Astrocyte (in vitro differentiated cells and primary cell): ENCODE measurements at regions not wholly inside any gene's neighbourhood (a gene's known extent, or its start where the extent isn't known, plus 50 kb on each side); places are given as distances from the start of the nearest gene placed in this dataset.

ENCODE experiments used
- DNase-seq: peaks from one replicate; pipeline ENCODE4 v3.0.0-alpha.2; 2010; ENCODE audit warnings: low read depth
- FAIRE-seq: peaks from 2 replicates; lab custom pipeline; 2011; peaks lifted over from hg19 to GRCh38; lab: Jason Lieb, UNC
- H2AFZ ChIP-seq: 2 replicates; pipeline ENCODE4 v1.6.0; 2012; ENCODE audit warnings: low read depth, low read length, inconsistent platforms
- H3K27ac ChIP-seq: 2 replicates; pipeline ENCODE4 v1.5.1; 2011; ENCODE audit warnings: low read depth, low read length, inconsistent platforms
- H3K27me3 ChIP-seq: 2 replicates; pipeline ENCODE4 v1.6.0; 2011; ENCODE audit warnings: low read length, inconsistent platforms; ENCODE audit not compliant: insufficient read depth
- H3K36me3 ChIP-seq: 2 replicates; pipeline ENCODE4 v1.5.1; 2011; ENCODE audit warnings: low read length, inconsistent platforms; ENCODE audit not compliant: insufficient read depth
- H3K4me1 ChIP-seq: 2 replicates; pipeline ENCODE4 v1.5.1; 2011; ENCODE audit warnings: low read length, inconsistent platforms; ENCODE audit not compliant: insufficient read depth
- H3K4me2 ChIP-seq: 2 replicates; pipeline ENCODE4 v1.6.0; 2012; ENCODE audit warnings: low read length, inconsistent platforms
- H3K4me3 ChIP-seq: 2 replicates; pipeline ENCODE4 v1.5.1; 2011; ENCODE audit warnings: low read depth, mild to moderate bottlenecking, low read length, inconsistent platforms; ENCODE audit not compliant: insufficient read depth
- H3K79me2 ChIP-seq: 2 replicates; pipeline ENCODE4 v1.6.0; 2012; ENCODE audit warnings: mild to moderate bottlenecking, low read length, inconsistent platforms; ENCODE audit not compliant: insufficient read depth
- H3K9ac ChIP-seq: 2 replicates; pipeline ENCODE4 v1.6.0; 2012; ENCODE audit warnings: mild to moderate bottlenecking, low read length, inconsistent platforms
- H3K9me3 ChIP-seq: 2 replicates; pipeline ENCODE4 v1.5.1; 2012; ENCODE audit warnings: low read depth, mild to moderate bottlenecking, low read length, inconsistent platforms; ENCODE audit not compliant: insufficient read depth
- H4K20me1 ChIP-seq: 2 replicates; pipeline ENCODE4 v1.6.0; 2012; ENCODE audit warnings: low read length, inconsistent platforms; ENCODE audit not compliant: insufficient read depth
- H3K27ac Mint-ChIP-seq: one replicate; pipeline ENCODE4 v1.8.0; 2021; ENCODE audit warnings: mild to moderate bottlenecking, mixed read lengths; ENCODE audit not compliant: unreplicated experiment
- H3K27me3 Mint-ChIP-seq: one replicate; pipeline ENCODE4 v1.8.0; 2021; ENCODE audit warnings: low read depth, mixed read lengths; ENCODE audit not compliant: unreplicated experiment
- H3K36me3 Mint-ChIP-seq: one replicate; pipeline ENCODE4 v1.8.0; 2021; ENCODE audit warnings: low read depth, mixed read lengths; ENCODE audit not compliant: unreplicated experiment
- H3K4me1 Mint-ChIP-seq: one replicate; pipeline ENCODE4 v1.8.0; 2021; ENCODE audit warnings: low read depth, mixed read lengths; ENCODE audit not compliant: unreplicated experiment
- H3K4me3 Mint-ChIP-seq: one replicate; pipeline ENCODE4 v1.8.0; 2021; ENCODE audit warnings: mild to moderate bottlenecking, moderate library complexity, mixed read lengths; ENCODE audit not compliant: unreplicated experiment
- H3K9me3 Mint-ChIP-seq: one replicate; pipeline ENCODE4 v1.8.0; 2021; ENCODE audit warnings: mild to moderate bottlenecking, mixed read lengths; ENCODE audit not compliant: unreplicated experiment
- CTCF ChIP-seq: IDR thresholded peaks from 2 replicates; pipeline ENCODE4 v1.5.1; 2011; ENCODE audit warnings: low read depth, mild to moderate bottlenecking, inconsistent platforms, low read length, moderate library complexity; ENCODE audit not compliant: insufficient read depth
- EZH2 ChIP-seq: IDR thresholded peaks from 2 replicates; pipeline ENCODE4 v1.6.1; 2012; ENCODE audit warnings: mild to moderate bottlenecking, low read length, inconsistent platforms; ENCODE audit not compliant: insufficient read depth

- Mint-ChIP-seq H3K27me3 (no peaks in the 10 kb centered on the region), H3K36me3 (no peaks in the 10 kb centered on the region), H3K9me3 (no peaks in the 10 kb centered on the region), H3K4me3 (no peak overlapping the region), H3K4me1 (no peaks in the 10 kb centered on the region), H3K27ac (no peak overlapping the region)
- H3K9ac ChIP-seq, result no peak overlapping the region
- no peaks in the 10 kb centered on the region for H3K27me3 ChIP-seq
- no peaks in the 10 kb centered on the region for H3K4me1 ChIP-seq
- DNase-seq, result no peak
- H4K20me1 ChIP-seq, result no peaks in the 10 kb centered on the region
- TF ChIP-seq EZH2 (no peak), CTCF (no peak)
- H3K79me2 ChIP-seq, result no peaks in the 10 kb centered on the region
- no peak overlapping the region for H3K4me3 ChIP-seq
- H3K4me2 ChIP-seq, result no peak overlapping the region
- H3K9me3 ChIP-seq, result no peaks in the 10 kb centered on the region
- no peaks in the 10 kb centered on the region for H3K36me3 ChIP-seq
- H3K27ac ChIP-seq, result no peak overlapping the region
- no peak overlapping the region for H2AFZ ChIP-seq
- FAIRE-seq, result no peak
Observed at GRCh38 chr13:90766386-90766902, 581.0 kb upstream of the MIR17HG start.

GRCh38 chr13:90768116-90768515 lies 579.4 kb upstream of the MIR17HG start:
- Histone ChIP-seq H3K79me2 (no peaks in the 10 kb centered on the region), H3K27ac (no peak overlapping the region), H2AFZ (no peak overlapping the region), H3K4me1 (no peaks in the 10 kb centered on the region), H3K9ac (no peak overlapping the region), H3K36me3 (no peaks in the 10 kb centered on the region), H3K4me3 (no peak overlapping the region), H3K27me3 (no peaks in the 10 kb centered on the region), H4K20me1 (no peaks in the 10 kb centered on the region), H3K9me3 (no peaks in the 10 kb centered on the region), H3K4me2 (no peak overlapping the region)
- Mint-ChIP-seq H3K27me3 (no peaks in the 10 kb centered on the region), H3K4me3 (no peak overlapping the region), H3K36me3 (no peaks in the 10 kb centered on the region), H3K27ac (no peak overlapping the region), H3K4me1 (no peaks in the 10 kb centered on the region), H3K9me3 (no peaks in the 10 kb centered on the region)
- DNase-seq, result no peak
- FAIRE-seq, result no peak
- no peak for TF ChIP-seq CTCF
- no peak for TF ChIP-seq EZH2

- Mint-ChIP-seq H3K36me3 (no peaks in the 10 kb centered on the region), H3K9me3 (peaks cover 3% of the 10 kb centered on the region), H3K27ac (no peak overlapping the region), H3K4me3 (no peak overlapping the region), H3K27me3 (no peaks in the 10 kb centered on the region), H3K4me1 (no peaks in the 10 kb centered on the region)
- no peaks in the 10 kb centered on the region for H3K79me2 ChIP-seq
- no peak for FAIRE-seq
- TF ChIP-seq CTCF (no peak), EZH2 (no peak)
- no peak overlapping the region for H3K4me3 ChIP-seq
- no peaks in the 10 kb centered on the region for H3K9me3 ChIP-seq
- H3K4me1 ChIP-seq, result no peaks in the 10 kb centered on the region
- H2AFZ ChIP-seq, result no peak overlapping the region
- no peaks in the 10 kb centered on the region for H4K20me1 ChIP-seq
- DNase-seq, result no peak
- H3K9ac ChIP-seq, result no peak overlapping the region
- H3K27ac ChIP-seq, result no peak overlapping the region
- H3K4me2 ChIP-seq, result no peak overlapping the region
- H3K36me3 ChIP-seq, result no peaks in the 10 kb centered on the region
- no peaks in the 10 kb centered on the region for H3K27me3 ChIP-seq
Observed at GRCh38 chr13:90769387-90769786, 578.1 kb upstream of the MIR17HG start.
